ENCODE measurements at regions not wholly inside any gene's neighbourhood (a gene's known extent, or its start where the extent isn't known, plus 50 kb on each side); places are given as distances from the start of the nearest gene placed in this dataset.

GRCh38 chr7:145605963-145606362 lies 510.6 kb upstream of the CNTNAP2 start:
- TF ChIP-seq EP300 (IDR thresholded peaks at IDR 0.05; ENCODE audit: borderline replicate concordance) (no peak), REST (IDR thresholded peaks at IDR 0.05; ENCODE audit: low read depth) (no peak), YY1 (IDR thresholded peaks at IDR 0.05; ENCODE audit: low read depth) (no peak), MAX (IDR thresholded peaks at IDR 0.05) (no peak), RAD21 (IDR thresholded peaks at IDR 0.05; ENCODE audit: low read depth) (no peak), TEAD4 (IDR thresholded peaks at IDR 0.05) (no peak), TAF1 (IDR thresholded peaks at IDR 0.05; ENCODE audit: low read depth) (no peak), USF1 (IDR thresholded peaks at IDR 0.05) (no peak), CEBPB (IDR thresholded peaks at IDR 0.05) (no peak), EGR1 (IDR thresholded peaks at IDR 0.05) (no peak), FOXM1 (IDR thresholded peaks at IDR 0.05; ENCODE audit: borderline replicate concordance, low read depth) (no peak)

Measured in Ishikawa (cell line).